Pulmonary artery endothelial cell (primary cell): ENCODE measurements at regions not wholly inside any gene's neighbourhood (a gene's known extent, or its start where the extent isn't known, plus 50 kb on each side); places are given as distances from the start of the nearest gene placed in this dataset.
"Not testable (repeated sequence)": the region's sequence is repeated elsewhere in the genome, so short reads cannot be mapped to it uniquely, and the experiment has no call there.

Source experiments
- DNase-seq: peaks from one replicate; pipeline ENCODE4 v3.0.0-alpha.2; 2011; ENCODE audit warnings: low read depth, low spot score

GRCh38 chr6:78386854-78387253 lies 480.5 kb upstream of the IRAK1BP1 start:
- not testable (repeated sequence) for DNase-seq

GRCh38 chr6:78390066-78390465 lies 477.3 kb upstream of the IRAK1BP1 start:
- DNase-seq: no peak

GRCh38 chr6:78397499-78397898 lies 469.9 kb upstream of the IRAK1BP1 start:
- DNase-seq: no peak

GRCh38 chr6:78398292-78398691 lies 469.1 kb upstream of the IRAK1BP1 start:
- no peak for DNase-seq

GRCh38 chr6:78400076-78400475 lies 467.3 kb upstream of the IRAK1BP1 start:
- no peak for DNase-seq

- no peak for DNase-seq
Measured at GRCh38 chr6:78427386-78427785, 440.0 kb upstream of the IRAK1BP1 start.

GRCh38 chr6:78430521-78430920 lies 436.8 kb upstream of the IRAK1BP1 start:
- no peak for DNase-seq

- no peak for DNase-seq
Measured at GRCh38 chr6:78435671-78436070, 431.7 kb upstream of the IRAK1BP1 start.

GRCh38 chr6:78436335-78436734 lies 431.0 kb upstream of the IRAK1BP1 start:
- DNase-seq: no peak

GRCh38 chr6:78438135-78438534 lies 429.2 kb upstream of the IRAK1BP1 start:
- DNase-seq: no peak

GRCh38 chr6:78460711-78461110 lies 406.6 kb upstream of the IRAK1BP1 start:
- DNase-seq: no peak

GRCh38 chr6:78462728-78463127 lies 404.6 kb upstream of the IRAK1BP1 start:
- no peak for DNase-seq

GRCh38 chr6:78465059-78465634 lies 402.2 kb upstream of the IRAK1BP1 start:
- no peak for DNase-seq

GRCh38 chr6:78476561-78476960 lies 390.8 kb upstream of the IRAK1BP1 start:
- DNase-seq: no peak

- no peak for DNase-seq
Measured at GRCh38 chr6:78482801-78483552, 384.4 kb upstream of the IRAK1BP1 start.

GRCh38 chr6:78483553-78484197 lies 383.7 kb upstream of the IRAK1BP1 start:
- DNase-seq: no peak

GRCh38 chr6:78484198-78485064 lies 382.9 kb upstream of the IRAK1BP1 start:
- no peak for DNase-seq

- no peak for DNase-seq
Measured at GRCh38 chr6:78487401-78487800, 379.9 kb upstream of the IRAK1BP1 start.

- DNase-seq: peak; percentile 78
Measured at GRCh38 chr6:78489874-78490273, 377.5 kb upstream of the IRAK1BP1 start.

- no peak for DNase-seq
Measured at GRCh38 chr6:78492351-78493017, 374.9 kb upstream of the IRAK1BP1 start.
